IMR-90 (cell line): ENCODE measurements at regions not wholly inside any gene's neighbourhood (a gene's known extent, or its start where the extent isn't known, plus 50 kb on each side); places are given as distances from the start of the nearest gene placed in this dataset.

ENCODE experiments used
- ATAC-seq: fragments of 200-7000 bp; cut with Tn5 transposase; 2 replicates; pipeline ENCODE4 v1.9.1; 2020; ENCODE audit warnings: low read depth, mild to moderate bottlenecking, moderate library complexity
- BruUV-seq: library from RNA; stranded (reverse); fragments of 400-500 nt; replicated peaks from 2 replicates; lab custom pipeline; 2021; lab: Mats Ljungman, UMichigan
- CTCF ChIA-PET: fragments of 300-600 bp; formaldehyde crosslinking; extraction: SDS; loops from one replicate; lab custom pipeline; 2021; ENCODE audit warnings: antibody characterized with exemption; lab: Yijun Ruan, JAX
- POLR2A ChIA-PET: fragments of 300-600 bp; sonication (Branson Sonifier 250); formaldehyde crosslinking; loops from one replicate; lab custom pipeline; 2022; ENCODE audit warnings: antibody characterized with exemption; ENCODE audit not compliant: unreplicated experiment; lab: Charles Lee
- DNase-seq: peaks from one replicate; pipeline ENCODE4 v3.0.0; 2013
- H2AFZ ChIP-seq: replicated peaks from 2 replicates; pipeline ENCODE3; 2013; ENCODE audit warnings: low read length, mild to moderate bottlenecking; ENCODE audit not compliant: poor library complexity
- H2AK5ac ChIP-seq: 2 replicates; pipeline ENCODE4 v1.6.1; 2013; ENCODE audit warnings: low read depth, low read length, inconsistent platforms
- H2AK9ac ChIP-seq: replicated peaks from 2 replicates; pipeline ENCODE3; 2013; ENCODE audit warnings: mild to moderate bottlenecking, low read depth, low read length, moderate library complexity; ENCODE audit not compliant: poor library complexity
- H2BK120ac ChIP-seq: 2 replicates; pipeline ENCODE4 v1.6.1; 2013; ENCODE audit warnings: low read depth, low read length, inconsistent platforms
- H2BK15ac ChIP-seq: 3 replicates; pipeline ENCODE4 v1.6.1; 2013; ENCODE audit warnings: low read depth, low read length, inconsistent platforms
- H2BK20ac ChIP-seq: 2 replicates; pipeline ENCODE4 v1.6.1; 2013; ENCODE audit warnings: low read depth, mild to moderate bottlenecking, inconsistent platforms, low read length, moderate library complexity
- H2BK5ac ChIP-seq: 2 replicates; pipeline ENCODE4 v1.6.1; 2013; ENCODE audit warnings: mild to moderate bottlenecking, low read depth, low read length, inconsistent platforms; ENCODE audit not compliant: poor library complexity, severe bottlenecking
- H3K14ac ChIP-seq: replicated peaks from 2 replicates; pipeline ENCODE4 v1.6.1; 2013; ENCODE audit warnings: low read depth, low read length, inconsistent platforms
- H3K18ac ChIP-seq: 2 replicates; pipeline ENCODE4 v1.6.1; 2013; ENCODE audit warnings: low read depth, low read length, control low read depth
- H3K23ac ChIP-seq: 2 replicates; pipeline ENCODE4 v1.6.1; 2013; ENCODE audit warnings: low read depth, low read length, inconsistent platforms
- H3K27ac ChIP-seq: 2 replicates; pipeline ENCODE4 v1.5.1; 2013; ENCODE audit warnings: mild to moderate bottlenecking, control low read depth, low read length; ENCODE audit not compliant: insufficient read depth
- H3K27me3 ChIP-seq: 2 replicates; pipeline ENCODE4 v1.6.1; 2013; ENCODE audit warnings: low read length; ENCODE audit not compliant: control insufficient read depth, insufficient read depth
- H3K36me3 ChIP-seq: 2 replicates; pipeline ENCODE4 v1.6.1; 2013; ENCODE audit warnings: low read length, mixed read lengths; ENCODE audit not compliant: control insufficient read depth, insufficient read depth
- H3K4ac ChIP-seq: 2 replicates; pipeline ENCODE4 v1.6.1; 2013; ENCODE audit warnings: low read depth, low read length, inconsistent platforms
- H3K4me1 ChIP-seq: 2 replicates; pipeline ENCODE4 v1.6.1; 2013; ENCODE audit warnings: low read length, mixed read lengths; ENCODE audit not compliant: control insufficient read depth, insufficient read depth
- H3K4me2 ChIP-seq: 2 replicates; pipeline ENCODE4 v1.6.1; 2013; ENCODE audit warnings: low read depth, mild to moderate bottlenecking, control low read depth, low read length, moderate library complexity
- H3K4me3 ChIP-seq: 2 replicates; pipeline ENCODE4 v1.5.1; 2013; ENCODE audit warnings: low read depth, mild to moderate bottlenecking, control low read depth, low read length, moderate library complexity; ENCODE audit not compliant: insufficient read depth
- H3K56ac ChIP-seq: 2 replicates; pipeline ENCODE4 v1.6.1; 2013; ENCODE audit warnings: low read length, inconsistent platforms; ENCODE audit not compliant: insufficient read depth; ENCODE audit errors: extremely low read depth
- H3K79me1 ChIP-seq, 2 experiments: 2 replicates each; pipeline ENCODE4 v1.6.1; 2013; ENCODE audit warnings: low read length in 2 of 2, inconsistent platforms in 1 of 2, low read depth in 1 of 2
- H3K9ac ChIP-seq: 2 replicates; pipeline ENCODE4 v1.6.1; 2013; ENCODE audit warnings: low read depth, low read length, control low read depth
- H3K9me1 ChIP-seq: 2 replicates; pipeline ENCODE4 v1.6.1; 2013; ENCODE audit warnings: low read length, inconsistent platforms; ENCODE audit not compliant: insufficient read depth
- H3K9me3 ChIP-seq: 2 replicates; pipeline ENCODE4 v1.6.1; 2013; ENCODE audit warnings: low read length; ENCODE audit not compliant: control insufficient read depth, insufficient read depth
- H4K20me1 ChIP-seq: 2 replicates; pipeline ENCODE4 v1.6.1; 2013; ENCODE audit warnings: low read length, inconsistent platforms; ENCODE audit not compliant: insufficient read depth
- H4K5ac ChIP-seq: 2 replicates; pipeline ENCODE4 v1.6.1; 2013; ENCODE audit warnings: mild to moderate bottlenecking, low read depth, low read length, control low read depth
- H4K8ac ChIP-seq, 2 experiments: 2 replicates each; pipeline ENCODE4 v1.6.1; 2013; ENCODE audit warnings: low read depth in 2 of 2, low read length in 2 of 2, control low read depth in 1 of 2, inconsistent platforms in 1 of 2
- H4K91ac ChIP-seq: 2 replicates; pipeline ENCODE4 v1.6.1; 2013; ENCODE audit warnings: low read depth, low read length, inconsistent platforms; ENCODE audit not compliant: insufficient read depth
- BHLHE40 ChIP-seq: fragments of 150-350 bp; IDR thresholded peaks from 2 replicates; pipeline ENCODE4 v1.6.1; 2016; ENCODE audit warnings: mild to moderate bottlenecking, low read depth, low read length
- CEBPB ChIP-seq: IDR thresholded peaks from 2 replicates; pipeline ENCODE4 v1.6.1; 2012; ENCODE audit warnings: low read depth, low read length, improper control_type of control experiment
- CHD1 ChIP-seq: IDR thresholded peaks from 2 replicates; pipeline ENCODE4 v1.6.1; 2012; ENCODE audit warnings: low read depth, low read length, improper control_type of control experiment
- CTCF ChIP-seq: conservative IDR thresholded peaks from 2 replicates; pipeline ENCODE4 v1.5.1; 2012; ENCODE audit warnings: mild to moderate bottlenecking, low read depth, low read length, improper control_type of control experiment
- ELK1 ChIP-seq: fragments of 150-350 bp; IDR thresholded peaks from 2 replicates; pipeline ENCODE4 v1.6.1; 2016; ENCODE audit warnings: low read depth, mild to moderate bottlenecking, low read length, moderate library complexity, borderline replicate concordance
- FOS ChIP-seq: fragments of 150-350 bp; IDR thresholded peaks from 2 replicates; pipeline ENCODE4 v1.6.1; 2016; ENCODE audit warnings: low read depth, low read length
- MAFK ChIP-seq: IDR thresholded peaks from 2 replicates; pipeline ENCODE4 v1.6.1; 2012; ENCODE audit warnings: low read depth, low read length, improper control_type of control experiment
- MAZ ChIP-seq: IDR thresholded peaks from 2 replicates; pipeline ENCODE4 v1.6.1; 2012; ENCODE audit warnings: low read depth, mild to moderate bottlenecking, low read length, improper control_type of control experiment, moderate library complexity, borderline replicate concordance
- MXI1 ChIP-seq: IDR thresholded peaks from 2 replicates; pipeline ENCODE4 v1.6.1; 2012; ENCODE audit warnings: low read depth, mild to moderate bottlenecking, low read length, moderate library complexity, borderline replicate concordance
- NFE2L2 ChIP-seq: fragments of 150-350 bp; IDR thresholded peaks from 2 replicates; pipeline ENCODE4 v1.6.1; 2016; ENCODE audit warnings: low read depth, mild to moderate bottlenecking, low read length
- POLR2A ChIP-seq: IDR thresholded peaks from 2 replicates; pipeline ENCODE4 v1.6.1; 2012; ENCODE audit warnings: mild to moderate bottlenecking, low read depth, low read length
- RAD21 ChIP-seq: IDR thresholded peaks from 2 replicates; pipeline ENCODE4 v1.6.1; 2012; ENCODE audit warnings: low read length, improper control_type of control experiment
- RCOR1 ChIP-seq: IDR thresholded peaks from 2 replicates; pipeline ENCODE4 v1.6.1; 2012; ENCODE audit warnings: mild to moderate bottlenecking, low read length, improper control_type of control experiment; ENCODE audit not compliant: insufficient replicate concordance
- RFX5 ChIP-seq: IDR thresholded peaks from 2 replicates; pipeline ENCODE4 v1.8.0; 2012; ENCODE audit warnings: low read depth, mild to moderate bottlenecking, low read length, moderate library complexity
- SMC3 ChIP-seq: fragments of 150-350 bp; IDR thresholded peaks from 2 replicates; pipeline ENCODE4 v1.6.1; 2016; ENCODE audit warnings: low read depth, mild to moderate bottlenecking, antibody characterized with exemption, low read length, moderate library complexity
- USF2 ChIP-seq: fragments of 150-350 bp; IDR thresholded peaks from 2 replicates; pipeline ENCODE4 v1.6.1; 2017; ENCODE audit warnings: mild to moderate bottlenecking, antibody characterized with exemption, low read length, low read depth
- WGBS, 2 experiments: methylation state at CpG; one replicate each; pipeline versions ENCODE4 v1.1.5 to v1.1.7; 2013; ENCODE audit warnings: missing lambda C conversion rate in 2 of 2; ENCODE audit not compliant: insufficient read length in 1 of 2; ENCODE audit errors: extremely low coverage in 2 of 2; 5-methylcytosine and 5-hydroxymethylcytosine counted together
- dilution Hi-C: fragments of 300-500 bp; cut with HindIII; formaldehyde crosslinking; loops from one replicate; pipeline ENCODE4 v1.14.3; 2018; ENCODE audit warnings: low sequenced_read_pairs; ENCODE audit not compliant: unreplicated experiment
- in situ Hi-C: fragments of 300-500 bp; cut with MboI; formaldehyde crosslinking; loops from 3 replicates; pipeline ENCODE4 v1.14.3; 2019; ENCODE audit warnings: low sequenced_read_pairs, inconsistent platforms, mixed read lengths
- intact Hi-C: fragments of 100-400 bp; cut with micrococcal nuclease; formaldehyde crosslinking; loops from 2 replicates; pipeline ENCODE4 v1.10.0; 2022

GRCh38 chr20:39861381-39861780 lies 827.7 kb downstream of the MAFB start:
- H3K4me3 ChIP-seq: no peak overlapping the region
- DNase-seq (no peak), ATAC-seq (no peak)
- H4K20me1 ChIP-seq: no peaks in the 10 kb centered on the region
- no peak overlapping the region for H3K18ac ChIP-seq
- H2AFZ ChIP-seq: no peak overlapping the region
- no peak overlapping the region for H3K4ac ChIP-seq
- no peak overlapping the region for H2BK120ac ChIP-seq
- H3K9ac ChIP-seq: no peak overlapping the region
- H3K9me3 ChIP-seq: no peaks in the 10 kb centered on the region
- POLR2A ChIA-PET: no interaction called here
- no peaks in the 10 kb centered on the region for H3K79me1 ChIP-seq
- intact Hi-C loops: no loop called here
- no peak overlapping the region for H3K27ac ChIP-seq
- H2AK5ac ChIP-seq: no peak overlapping the region
- no peak overlapping the region for H2AK9ac ChIP-seq
- in situ Hi-C loops: loop anchor here (25.0 kb wide), 1 partner anchor 1101 kb away; no protein-coding TSS in a partner anchor
- CTCF ChIA-PET: interaction anchor here (1.6 kb wide), 1 partner anchor 12 kb away, joined by 3 read pairs; no protein-coding TSS in a partner anchor
- no peak overlapping the region for H4K8ac ChIP-seq
- H2BK15ac ChIP-seq: no peak overlapping the region
- no peaks in the 10 kb centered on the region for H3K27me3 ChIP-seq
- dilution Hi-C loops: no loop called here
- BruUV-seq: no TSS peak
- H2BK5ac ChIP-seq: no peak overlapping the region
- no peak overlapping the region for H3K23ac ChIP-seq
- H4K5ac ChIP-seq: no peak overlapping the region
- H3K36me3 ChIP-seq: no peaks in the 10 kb centered on the region
- H4K91ac ChIP-seq: no peak overlapping the region
- H3K14ac ChIP-seq: no peak overlapping the region
- H3K4me2 ChIP-seq: no peak overlapping the region
- TF ChIP-seq FOS: no peak
- no peak for TF ChIP-seq SMC3
- no peak for TF ChIP-seq RCOR1
- no peak for TF ChIP-seq MXI1
- TF ChIP-seq MAFK: no peak
- TF ChIP-seq BHLHE40: no peak
- TF ChIP-seq USF2: no peak
- no peak for TF ChIP-seq MAZ
- no peak for TF ChIP-seq RFX5
- TF ChIP-seq CEBPB: no peak
- no peak for TF ChIP-seq POLR2A
- no peak for TF ChIP-seq RAD21
- TF ChIP-seq ELK1: no peak
- no peak for TF ChIP-seq CTCF
- no peak for TF ChIP-seq CHD1
- TF ChIP-seq NFE2L2: no peak
- H3K56ac ChIP-seq: no peak overlapping the region
- no peaks in the 10 kb centered on the region; the same call in 1 of the 2 replicates for H3K4me1 ChIP-seq
- H2BK20ac ChIP-seq: no peak overlapping the region
- no peaks in the 10 kb centered on the region for H3K9me1 ChIP-seq
- no CpG with 5 or more reads among the region's 1 CpG for WGBS, 2 experiments
